Dendritic cell treated with granulocyte-macrophage colony-stimulating factor and Interleukin-4, amounts not matched to agents 40 ng/mL and 50 ng/mL, for 4 days (primary cell): ENCODE measurements at regions not wholly inside any gene's neighbourhood (a gene's known extent, or its start where the extent isn't known, plus 50 kb on each side); places are given as distances from the start of the nearest gene placed in this dataset.

Source experiments
- H3K27ac Mint-ChIP-seq: one replicate; pipeline ENCODE4 v1.8.0; 2022; ENCODE audit warnings: mild to moderate bottlenecking, mixed read lengths
- H3K27me3 Mint-ChIP-seq: one replicate; pipeline ENCODE4 v1.8.0; 2022; ENCODE audit warnings: mild to moderate bottlenecking, mixed read lengths
- H3K36me3 Mint-ChIP-seq: one replicate; pipeline ENCODE4 v1.8.0; 2022; ENCODE audit warnings: low read depth, mixed read lengths
- H3K4me1 Mint-ChIP-seq: one replicate; pipeline ENCODE4 v1.8.0; 2022; ENCODE audit warnings: low read depth, mixed read lengths
- H3K4me3 Mint-ChIP-seq: one replicate; pipeline ENCODE4 v1.8.0; 2022; ENCODE audit warnings: mild to moderate bottlenecking, moderate library complexity, mixed read lengths
- H3K9me3 Mint-ChIP-seq: one replicate; pipeline ENCODE4 v1.8.0; 2022; ENCODE audit warnings: mixed read lengths
- intact Hi-C: fragments of 100-400 bp; cut with micrococcal nuclease; formaldehyde crosslinking; loops from one replicate; pipeline ENCODE4 v1.15.0; 2022

DNA sequence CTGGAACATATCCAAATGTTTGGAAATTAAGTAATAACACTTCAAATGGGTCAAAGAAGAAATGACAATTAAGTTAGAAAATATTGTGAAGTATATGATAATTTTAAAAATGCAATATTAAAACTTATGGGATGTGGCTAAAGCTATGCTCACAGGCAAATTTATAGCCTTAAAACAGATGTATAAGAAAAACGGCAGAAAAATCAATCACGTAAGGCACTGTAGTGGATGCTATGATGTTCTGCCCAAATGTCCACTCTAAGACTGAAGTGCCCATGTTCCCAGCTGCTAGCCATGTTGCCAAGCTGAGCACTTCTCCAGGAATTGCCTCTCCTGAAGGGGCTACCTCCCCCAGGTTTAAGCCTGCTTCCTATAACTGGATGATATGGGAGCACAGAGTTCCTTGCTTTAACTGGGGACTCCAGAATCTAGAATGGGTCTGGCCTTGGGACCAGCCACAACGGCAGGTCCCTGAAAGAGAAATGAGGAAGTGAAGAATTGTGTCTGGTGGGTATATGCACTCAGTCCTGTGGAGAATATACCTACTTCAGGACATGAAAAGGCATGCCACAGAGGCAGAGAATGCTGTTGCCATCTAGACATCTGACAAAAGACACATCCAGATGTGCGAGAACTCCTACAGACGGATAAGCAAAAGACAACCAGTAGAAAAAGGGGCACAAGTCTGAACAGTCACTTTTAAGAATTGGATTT lies 78.2 kb upstream of the RXRA start:
- Mint-ChIP-seq H3K36me3 (no peaks in the 10 kb centered on the region), H3K27me3 (peaks cover 27% of the 10 kb centered on the region), H3K9me3 (peaks cover 9% of the 10 kb centered on the region), H3K4me3 (no peak overlapping the region), H3K27ac (no peak overlapping the region), H3K4me1 (peaks cover 26% of the 10 kb centered on the region)
- intact Hi-C loops = no loop called here

GRCh38 chr9:134251296-134252069 lies 74.8 kb upstream of the RXRA start:
- Mint-ChIP-seq H3K36me3 (no peaks in the 10 kb centered on the region), H3K27me3 (peaks cover 28% of the 10 kb centered on the region), H3K4me1 (peaks cover 5% of the 10 kb centered on the region), H3K9me3 (peaks cover 9% of the 10 kb centered on the region), H3K27ac (no peak overlapping the region), H3K4me3 (no peak overlapping the region)
- intact Hi-C loops = no loop called here

- peaks cover 9% of the 10 kb centered on the region for H3K9me3 Mint-ChIP-seq
- intact Hi-C loops = no loop called here
- no peak overlapping the region for H3K4me3 Mint-ChIP-seq
- no peak overlapping the region for H3K27ac Mint-ChIP-seq
- peaks cover 5% of the 10 kb centered on the region for H3K4me1 Mint-ChIP-seq
- no peaks in the 10 kb centered on the region for H3K36me3 Mint-ChIP-seq
- peaks cover 30% of the 10 kb centered on the region for H3K27me3 Mint-ChIP-seq
Observed at GRCh38 chr9:134252084-134252830, 74.0 kb upstream of the RXRA start.

DNA sequence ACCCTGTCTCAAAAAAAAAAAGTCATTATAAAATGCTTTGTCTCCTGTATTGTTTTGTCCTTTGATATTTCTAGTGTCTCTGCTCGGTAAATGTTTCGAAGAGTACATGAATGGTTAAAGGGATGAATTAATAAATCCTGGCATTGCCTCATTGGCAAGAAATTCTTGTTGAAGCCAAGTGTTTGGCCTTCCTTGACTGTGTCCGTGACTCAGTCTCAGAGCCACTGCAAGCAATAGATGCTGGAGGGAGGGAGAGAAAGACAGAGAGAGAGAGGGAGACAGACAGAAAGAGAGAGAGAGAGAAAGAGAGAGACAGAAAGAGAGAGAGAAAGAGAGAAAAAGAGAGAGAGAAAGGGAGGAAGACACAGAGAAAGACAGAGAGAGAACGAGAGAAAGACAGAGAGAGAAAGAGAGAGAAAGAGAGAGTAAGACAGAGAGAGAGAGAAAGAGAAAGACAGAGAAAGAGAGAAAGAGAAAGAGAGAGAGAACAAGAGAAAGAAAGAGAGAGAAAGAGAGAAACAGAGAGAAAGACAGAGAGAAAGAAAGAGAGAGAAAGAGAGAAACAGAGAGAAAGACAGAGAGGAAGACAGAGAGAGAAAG lies 72.5 kb upstream of the RXRA start:
- Mint-ChIP-seq H3K27ac (peak overlapping the region; percentile 29), H3K4me3 (no peak overlapping the region), H3K9me3 (no peaks in the 10 kb centered on the region), H3K4me1 (no peaks in the 10 kb centered on the region), H3K36me3 (no peaks in the 10 kb centered on the region), H3K27me3 (peaks cover 36% of the 10 kb centered on the region)
- intact Hi-C loops = no loop called here

- Mint-ChIP-seq H3K9me3 (no peaks in the 10 kb centered on the region), H3K27ac (no peak overlapping the region), H3K36me3 (no peaks in the 10 kb centered on the region), H3K27me3 (peaks cover 50% of the 10 kb centered on the region), H3K4me1 (no peaks in the 10 kb centered on the region), H3K4me3 (no peak overlapping the region)
- intact Hi-C loops = no loop called here
Observed at GRCh38 chr9:134258332-134258731, 67.9 kb upstream of the RXRA start.

DNA sequence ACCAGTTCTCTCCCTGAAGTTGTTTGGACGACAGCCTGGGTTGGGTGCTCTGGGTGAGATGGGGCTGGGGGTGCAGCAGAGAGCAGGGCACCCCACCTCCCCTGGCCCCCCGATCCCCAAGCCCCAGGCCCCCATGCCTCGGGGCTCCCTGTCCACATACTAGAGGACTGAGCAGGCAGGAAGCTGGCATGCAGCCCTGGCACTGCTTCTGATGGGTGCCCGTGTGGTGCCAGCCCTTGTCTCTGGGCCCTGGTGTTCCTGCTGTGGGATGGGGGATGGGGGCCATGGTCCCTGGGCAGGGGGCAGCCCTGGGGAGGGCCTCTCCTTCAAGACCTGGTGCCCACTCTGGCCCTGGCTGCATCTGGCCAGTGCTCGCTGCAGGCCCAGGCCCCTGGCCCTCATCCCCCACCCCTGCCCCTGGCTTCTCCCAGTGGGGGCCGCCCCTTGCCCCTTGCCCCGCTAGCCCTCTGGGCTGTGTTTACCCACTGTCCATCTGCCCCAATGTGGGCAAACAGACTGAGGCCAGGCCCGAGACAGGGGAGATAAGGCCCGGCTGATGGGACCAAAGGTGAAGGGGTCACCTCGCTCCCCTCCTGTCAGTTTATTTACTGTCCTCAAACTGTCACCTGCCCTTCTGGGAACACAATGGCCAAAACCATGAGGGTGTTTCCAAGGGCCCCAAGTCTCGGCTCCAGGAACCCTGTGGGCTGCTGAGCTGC lies 67.3 kb upstream of the RXRA start:
- Mint-ChIP-seq H3K4me3 (no peak overlapping the region), H3K36me3 (no peaks in the 10 kb centered on the region), H3K4me1 (peaks cover 5% of the 10 kb centered on the region), H3K27me3 (peaks cover 51% of the 10 kb centered on the region), H3K9me3 (no peaks in the 10 kb centered on the region), H3K27ac (no peak overlapping the region)
- intact Hi-C loops = no loop called here

DNA sequence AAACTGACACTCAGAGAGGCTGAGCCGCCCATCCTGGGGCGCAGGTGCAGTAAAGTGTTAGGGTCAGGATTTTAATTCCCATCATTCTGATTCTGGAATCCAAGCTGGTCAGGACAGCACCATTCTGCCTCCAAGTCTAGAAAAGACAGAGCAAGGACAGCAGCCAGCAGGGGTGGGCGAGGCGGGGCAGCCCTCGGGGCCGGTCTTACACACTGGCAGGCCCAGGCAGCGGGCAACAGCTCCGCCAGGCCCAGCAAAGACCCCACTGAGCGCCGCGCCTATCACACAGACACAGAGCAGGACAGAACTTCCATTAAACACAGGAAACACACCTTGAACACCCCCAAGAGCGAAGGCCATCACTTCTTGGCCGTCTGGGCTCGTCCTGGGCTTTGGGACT lies 66.5 kb upstream of the RXRA start:
- no peaks in the 10 kb centered on the region for H3K9me3 Mint-ChIP-seq
- H3K4me3 Mint-ChIP-seq = no peak overlapping the region
- intact Hi-C loops = no loop called here
- H3K36me3 Mint-ChIP-seq = no peaks in the 10 kb centered on the region
- H3K27me3 Mint-ChIP-seq = peaks cover 52% of the 10 kb centered on the region
- peaks cover 5% of the 10 kb centered on the region for H3K4me1 Mint-ChIP-seq
- H3K27ac Mint-ChIP-seq = no peak overlapping the region

- Mint-ChIP-seq H3K4me3 (no peak overlapping the region), H3K27me3 (peaks cover 61% of the 10 kb centered on the region), H3K9me3 (no peaks in the 10 kb centered on the region), H3K4me1 (peaks cover 5% of the 10 kb centered on the region), H3K36me3 (no peaks in the 10 kb centered on the region), H3K27ac (no peak overlapping the region)
- intact Hi-C loops = no loop called here
Observed at GRCh38 chr9:134260801-134261200, 65.5 kb upstream of the RXRA start.

GRCh38 chr9:134262035-134262434 lies 64.2 kb upstream of the RXRA start:
- Mint-ChIP-seq H3K27me3 (peaks cover 71% of the 10 kb centered on the region), H3K36me3 (no peaks in the 10 kb centered on the region), H3K9me3 (no peaks in the 10 kb centered on the region), H3K4me1 (peaks cover 11% of the 10 kb centered on the region), H3K27ac (no peak overlapping the region), H3K4me3 (no peak overlapping the region)
- intact Hi-C loops = no loop called here

DNA sequence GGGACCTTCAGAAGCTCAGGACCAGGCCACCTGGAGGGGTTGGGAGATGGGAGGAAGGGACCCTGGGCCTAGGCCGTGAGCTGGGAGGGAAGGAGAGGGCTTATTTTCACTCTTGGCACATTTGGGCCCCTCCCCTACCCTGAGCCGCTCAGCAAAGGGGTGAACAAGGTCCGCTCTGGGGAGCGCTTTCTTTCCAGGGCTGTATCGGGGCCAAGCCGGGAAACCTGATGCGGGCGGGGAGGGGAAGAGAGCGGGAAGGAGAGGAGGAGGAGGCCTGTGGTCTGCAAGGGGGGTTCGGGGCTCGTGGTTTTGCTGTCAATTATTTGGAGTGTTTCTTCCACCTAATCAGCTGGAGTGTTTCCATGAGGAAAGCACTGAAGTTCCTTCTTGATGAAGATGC lies 62.7 kb upstream of the RXRA start:
- Mint-ChIP-seq H3K4me3 (no peak overlapping the region), H3K27ac (no peak overlapping the region), H3K36me3 (no peaks in the 10 kb centered on the region), H3K4me1 (peaks cover 27% of the 10 kb centered on the region), H3K27me3 (peaks cover 74% of the 10 kb centered on the region), H3K9me3 (no peaks in the 10 kb centered on the region)
- intact Hi-C loops = no loop called here

GRCh38 chr9:134264169-134264568 lies 62.1 kb upstream of the RXRA start:
- intact Hi-C loops = no loop called here
- Mint-ChIP-seq H3K9me3 (no peaks in the 10 kb centered on the region), H3K27ac (no peak overlapping the region), H3K4me3 (no peak overlapping the region), H3K36me3 (no peaks in the 10 kb centered on the region), H3K27me3 (peaks cover 78% of the 10 kb centered on the region), H3K4me1 (peaks cover 32% of the 10 kb centered on the region)

- H3K27ac Mint-ChIP-seq = no peak overlapping the region
- no peaks in the 10 kb centered on the region for H3K9me3 Mint-ChIP-seq
- H3K4me1 Mint-ChIP-seq = peaks cover 36% of the 10 kb centered on the region
- intact Hi-C loops = no loop called here
- no peaks in the 10 kb centered on the region for H3K36me3 Mint-ChIP-seq
- peaks cover 80% of the 10 kb centered on the region for H3K27me3 Mint-ChIP-seq
- H3K4me3 Mint-ChIP-seq = no peak overlapping the region
Observed at GRCh38 chr9:134265078-134265477, 61.2 kb upstream of the RXRA start.

- H3K4me1 Mint-ChIP-seq = peaks cover 36% of the 10 kb centered on the region
- H3K4me3 Mint-ChIP-seq = no peak overlapping the region
- H3K27me3 Mint-ChIP-seq = peaks cover 83% of the 10 kb centered on the region
- H3K36me3 Mint-ChIP-seq = no peaks in the 10 kb centered on the region
- H3K27ac Mint-ChIP-seq = no peak overlapping the region
- intact Hi-C loops = no loop called here
- no peaks in the 10 kb centered on the region for H3K9me3 Mint-ChIP-seq
Observed at GRCh38 chr9:134266418-134266817, 59.8 kb upstream of the RXRA start.
